ENCODE measurements at regions not wholly inside any gene's neighbourhood (a gene's known extent, or its start where the extent isn't known, plus 50 kb on each side); places are given as distances from the start of the nearest gene placed in this dataset.

DNA sequence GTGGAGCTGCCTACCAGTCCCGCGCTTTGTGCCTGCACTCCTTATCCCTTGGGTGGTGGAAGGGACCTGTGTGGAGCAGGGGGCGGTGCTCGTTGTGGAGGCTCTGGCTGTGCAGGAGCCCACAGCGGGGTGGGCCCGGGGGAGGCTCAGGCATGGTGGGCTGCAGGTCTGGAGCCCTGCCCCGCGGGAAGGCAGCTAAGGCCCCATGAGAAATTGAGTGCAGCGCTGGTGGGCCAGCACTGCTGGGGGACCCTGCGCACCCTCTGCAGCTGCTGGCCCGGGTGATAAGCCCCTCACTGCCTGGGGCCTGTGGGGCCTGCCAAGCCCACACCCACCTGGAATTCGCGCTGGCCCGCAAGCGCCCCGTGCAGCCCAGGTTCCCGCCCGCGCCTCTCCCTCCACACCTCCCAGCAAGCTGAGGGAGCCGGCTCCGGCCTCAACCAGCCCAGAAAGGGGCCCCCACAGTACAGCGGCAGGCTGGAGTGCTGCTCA is 859.6 kb upstream of the KCND2 start:
- TF ChIP-seq EZH2 (IDR thresholded peaks at IDR 0.05) (no peak), POLR2AphosphoS5 (IDR thresholded peaks at IDR 0.05; ENCODE audit: borderline replicate concordance, low read depth, low read length) (no peak), FOXP2 (optimal IDR thresholded peaks at IDR 0.05; ENCODE audit: control extremely low read depth, extremely low read length, insufficient read depth) (no peak)
